ENCODE measurements at regions not wholly inside any gene's neighbourhood (a gene's known extent, or its start where the extent isn't known, plus 50 kb on each side); places are given as distances from the start of the nearest gene placed in this dataset.

- no peak for TF ChIP-seq CTCF (IDR thresholded peaks at IDR 0.05; ENCODE audit: low read depth, low read length, poor library complexity, severe bottlenecking)
- no peak for TF ChIP-seq EZH2phosphoT487 (IDR thresholded peaks at IDR 0.05; ENCODE audit: borderline replicate concordance, low read length)
Observed at GRCh38 chr1:30284226-30284625, 439.2 kb downstream of the MATN1 start.
